ENCODE measurements at regions not wholly inside any gene's neighbourhood (a gene's known extent, or its start where the extent isn't known, plus 50 kb on each side); places are given as distances from the start of the nearest gene placed in this dataset.

- Histone ChIP-seq H3K36me3 (ENCODE audit: control insufficient read depth in 2 of 3, insufficient read depth in 3 of 3, low read length in 3 of 3) (no peaks in the 10 kb centered on the region), H3K9ac (ENCODE audit: low read length in 3 of 3) (no peak overlapping the region), H3K9me3 (ENCODE audit: control insufficient read depth in 2 of 3, insufficient read depth in 1 of 3, low read length in 3 of 3) (no peaks in the 10 kb centered on the region), H3K27me3 (ENCODE audit: control insufficient read depth, insufficient read depth, low read length) (no peaks in the 10 kb centered on the region), H3K4me1 (ENCODE audit: control insufficient read depth in 2 of 3, insufficient read depth in 2 of 3, low read depth in 1 of 3, low read length in 3 of 3) (no peaks in the 10 kb centered on the region), H3K4me3 (ENCODE audit: low read length in 3 of 3) (no peak overlapping the region), H3K27ac (ENCODE audit: low read depth in 2 of 2, low read length in 2 of 2) (no peak overlapping the region)
- no peak for DNase-seq
- intact Hi-C loops (cut with DNase I): no loop called here
- peak; percentile 13 for FAIRE-seq
- TF ChIP-seq CTCF (IDR thresholded peaks at IDR 0.05; ENCODE audit: borderline replicate concordance, extremely low read depth, insufficient read depth): no peak
Measured at GRCh38 chr11:80726236-80726635, 1285.4 kb upstream of the TENM4 start.

GRCh38 chr11:80724366-80724765 is 1283.5 kb upstream of the TENM4 start:
- intact Hi-C loops (cut with DNase I): no loop called here
- no peak overlapping the region for H3K9ac ChIP-seq (ENCODE audit: low read length in 3 of 3)
- no peaks in the 10 kb centered on the region for H3K4me1 ChIP-seq (ENCODE audit: control insufficient read depth in 2 of 3, insufficient read depth in 2 of 3, low read depth in 1 of 3, low read length in 3 of 3)
- H3K9me3 ChIP-seq (ENCODE audit: control insufficient read depth in 2 of 3, insufficient read depth in 1 of 3, low read length in 3 of 3): no peaks in the 10 kb centered on the region
- no peak overlapping the region for H3K27ac ChIP-seq (ENCODE audit: low read depth in 2 of 2, low read length in 2 of 2)
- FAIRE-seq (no peak), DNase-seq (no peak)
- no peak for TF ChIP-seq CTCF (IDR thresholded peaks at IDR 0.05; ENCODE audit: borderline replicate concordance, extremely low read depth, insufficient read depth)
- no peaks in the 10 kb centered on the region for H3K27me3 ChIP-seq (ENCODE audit: control insufficient read depth, insufficient read depth, low read length)
- no peak overlapping the region for H3K4me3 ChIP-seq (ENCODE audit: low read length in 3 of 3)
- no peaks in the 10 kb centered on the region for H3K36me3 ChIP-seq (ENCODE audit: control insufficient read depth in 2 of 3, insufficient read depth in 3 of 3, low read length in 3 of 3)

- no peak for TF ChIP-seq CTCF (IDR thresholded peaks at IDR 0.05; ENCODE audit: borderline replicate concordance, extremely low read depth, insufficient read depth)
- Histone ChIP-seq H3K4me1 (ENCODE audit: control insufficient read depth in 2 of 3, insufficient read depth in 2 of 3, low read depth in 1 of 3, low read length in 3 of 3) (no peaks in the 10 kb centered on the region), H3K27me3 (ENCODE audit: control insufficient read depth, insufficient read depth, low read length) (no peaks in the 10 kb centered on the region), H3K9me3 (ENCODE audit: control insufficient read depth in 2 of 3, insufficient read depth in 1 of 3, low read length in 3 of 3) (no peaks in the 10 kb centered on the region), H3K4me3 (ENCODE audit: low read length in 3 of 3) (no peak overlapping the region), H3K9ac (ENCODE audit: low read length in 3 of 3) (no peak overlapping the region), H3K27ac (ENCODE audit: low read depth in 2 of 2, low read length in 2 of 2) (no peak overlapping the region), H3K36me3 (ENCODE audit: control insufficient read depth in 2 of 3, insufficient read depth in 3 of 3, low read length in 3 of 3) (no peaks in the 10 kb centered on the region)
- DNase-seq: peak in 1 of 5 donors; percentile 12
- intact Hi-C loops (cut with DNase I): no loop called here
- FAIRE-seq: no peak
Measured at GRCh38 chr11:80722629-80723028, 1281.8 kb upstream of the TENM4 start.

- Histone ChIP-seq H3K4me3 (ENCODE audit: low read length in 3 of 3) (no peak overlapping the region), H3K27me3 (ENCODE audit: control insufficient read depth, insufficient read depth, low read length) (no peaks in the 10 kb centered on the region), H3K4me1 (ENCODE audit: control insufficient read depth in 2 of 3, insufficient read depth in 2 of 3, low read depth in 1 of 3, low read length in 3 of 3) (no peaks in the 10 kb centered on the region), H3K36me3 (ENCODE audit: control insufficient read depth in 2 of 3, insufficient read depth in 3 of 3, low read length in 3 of 3) (no peaks in the 10 kb centered on the region), H3K27ac (ENCODE audit: low read depth in 2 of 2, low read length in 2 of 2) (no peak overlapping the region), H3K9ac (ENCODE audit: low read length in 3 of 3) (no peak overlapping the region), H3K9me3 (ENCODE audit: control insufficient read depth in 2 of 3, insufficient read depth in 1 of 3, low read length in 3 of 3) (no peaks in the 10 kb centered on the region)
- intact Hi-C loops (cut with DNase I): no loop called here
- FAIRE-seq: no peak
- DNase-seq: no peak
- TF ChIP-seq CTCF (IDR thresholded peaks at IDR 0.05; ENCODE audit: borderline replicate concordance, extremely low read depth, insufficient read depth): no peak
Measured at GRCh38 chr11:80720295-80720694, 1279.5 kb upstream of the TENM4 start.
